ENCODE measurements at regions not wholly inside any gene's neighbourhood (a gene's known extent, or its start where the extent isn't known, plus 50 kb on each side); places are given as distances from the start of the nearest gene placed in this dataset.

DNA sequence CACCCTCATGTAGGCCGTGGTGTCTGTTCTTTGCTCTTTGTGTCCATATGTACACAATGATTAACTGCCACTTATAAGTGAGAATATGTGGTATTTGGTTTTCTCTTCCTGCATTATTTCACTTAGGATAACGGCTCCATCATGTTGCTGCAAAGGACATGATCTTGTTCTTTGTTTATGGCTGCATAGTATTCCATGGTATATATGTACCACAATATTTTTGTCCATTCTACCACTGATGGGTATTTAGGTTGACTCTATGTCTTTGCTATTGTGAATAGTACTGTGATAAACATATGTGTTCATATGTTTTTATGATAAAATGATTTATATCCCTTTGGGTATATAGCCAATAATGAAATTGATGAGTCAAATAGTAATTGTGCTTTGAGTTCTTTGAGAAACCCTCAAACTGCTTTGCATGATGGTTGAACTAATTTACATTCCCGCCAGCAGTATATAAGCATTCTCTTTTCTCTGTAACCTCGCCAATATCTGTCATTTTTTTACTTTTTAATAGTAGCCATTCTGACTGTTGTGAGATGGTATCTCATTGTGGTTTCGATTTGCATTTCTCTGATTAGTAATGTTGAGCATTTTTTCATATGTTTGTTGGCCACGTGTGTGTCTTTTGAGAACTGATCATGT lies 174.4 kb upstream of the NT5E start:
- TF ChIP-seq, protein P1, sequence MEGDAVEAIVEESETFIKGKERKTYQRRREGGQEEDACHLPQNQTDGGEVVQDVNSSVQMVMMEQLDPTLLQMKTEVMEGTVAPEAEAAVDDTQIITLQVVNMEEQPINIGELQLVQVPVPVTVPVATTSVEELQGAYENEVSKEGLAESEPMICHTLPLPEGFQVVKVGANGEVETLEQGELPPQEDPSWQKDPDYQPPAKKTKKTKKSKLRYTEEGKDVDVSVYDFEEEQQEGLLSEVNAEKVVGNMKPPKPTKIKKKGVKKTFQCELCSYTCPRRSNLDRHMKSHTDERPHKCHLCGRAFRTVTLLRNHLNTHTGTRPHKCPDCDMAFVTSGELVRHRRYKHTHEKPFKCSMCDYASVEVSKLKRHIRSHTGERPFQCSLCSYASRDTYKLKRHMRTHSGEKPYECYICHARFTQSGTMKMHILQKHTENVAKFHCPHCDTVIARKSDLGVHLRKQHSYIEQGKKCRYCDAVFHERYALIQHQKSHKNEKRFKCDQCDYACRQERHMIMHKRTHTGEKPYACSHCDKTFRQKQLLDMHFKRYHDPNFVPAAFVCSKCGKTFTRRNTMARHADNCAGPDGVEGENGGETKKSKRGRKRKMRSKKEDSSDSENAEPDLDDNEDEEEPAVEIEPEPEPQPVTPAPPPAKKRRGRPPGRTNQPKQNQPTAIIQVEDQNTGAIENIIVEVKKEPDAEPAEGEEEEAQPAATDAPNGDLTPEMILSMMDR (IDR thresholded peaks at IDR 0.05), result no peak
- TF ChIP-seq EZH2 (IDR thresholded peaks at IDR 0.05; ENCODE audit: borderline replicate concordance, insufficient read depth, low read depth, low read length, poor library complexity, severe bottlenecking), result no peak

Measured in B cell (primary cell).